H1 (cell line): ENCODE measurements at regions not wholly inside any gene's neighbourhood (a gene's known extent, or its start where the extent isn't known, plus 50 kb on each side); places are given as distances from the start of the nearest gene placed in this dataset.
A peak's percentile ranks its signal among the peaks of the same experiment; 100 is the strongest.

Experiments used
- CTCF ChIA-PET: fragments of 300-600 bp; sonication (Branson Sonifier 250); formaldehyde crosslinking; loops from one replicate; lab custom pipeline; 2021; ENCODE audit not compliant: partially characterized antibody; lab: Charles Lee
- POLR2A ChIA-PET: fragments of 300-600 bp; sonication (Branson Sonifier 250); formaldehyde crosslinking; loops from one replicate; lab custom pipeline; 2021; ENCODE audit warnings: inconsistent platforms; ENCODE audit not compliant: partially characterized antibody; lab: Charles Lee
- DNase-seq, 2 experiments: peaks; one replicate each; pipeline versions ENCODE4 v3.0.0 to v3.0.0-alpha.2; 2010 to 2022; ENCODE audit warnings: low spot score in 2 of 2, low read depth in 1 of 2, mixed read lengths in 1 of 2
- FAIRE-seq: peaks from 2 replicates; lab custom pipeline; 2011; peaks lifted over from hg19 to GRCh38; lab: Jason Lieb, UNC
- H2AFZ ChIP-seq: 2 replicates; pipeline ENCODE4 v1.8.1; 2012; ENCODE audit warnings: low read length, inconsistent platforms
- H2AK5ac ChIP-seq: 2 replicates; pipeline ENCODE4 v1.6.1; 2013; ENCODE audit warnings: low read depth, low read length
- H2BK120ac ChIP-seq: replicated peaks from 2 replicates; pipeline ENCODE3; 2013; ENCODE audit warnings: low read depth, low read length, inconsistent platforms
- H2BK12ac ChIP-seq: 2 replicates; pipeline ENCODE4 v1.6.1; 2013; ENCODE audit warnings: low read depth, low read length
- H2BK15ac ChIP-seq: 2 replicates; pipeline ENCODE4 v1.6.1; 2013; ENCODE audit warnings: low read length
- H2BK20ac ChIP-seq: 2 replicates; pipeline ENCODE4 v1.6.1; 2013; ENCODE audit warnings: low read length
- H2BK5ac ChIP-seq: 2 replicates; pipeline ENCODE4 v1.6.1; 2013; ENCODE audit warnings: low read depth, low read length
- H3K14ac ChIP-seq: 2 replicates; pipeline ENCODE4 v1.6.1; 2013; ENCODE audit warnings: inconsistent platforms; ENCODE audit not compliant: insufficient read length
- H3K18ac ChIP-seq: 2 replicates; pipeline ENCODE4 v1.6.1; 2013; ENCODE audit warnings: low read length; ENCODE audit errors: extremely low read depth
- H3K23ac ChIP-seq: 2 replicates; pipeline ENCODE4 v1.6.1; 2013; ENCODE audit warnings: inconsistent platforms; ENCODE audit not compliant: insufficient read length
- H3K23me2 ChIP-seq: 2 replicates; pipeline ENCODE4 v1.6.1; 2013; ENCODE audit warnings: low read depth, low read length
- H3K27ac ChIP-seq: 2 replicates; pipeline ENCODE4 v1.6.1; 2011; ENCODE audit warnings: low read depth, low read length, inconsistent platforms
- H3K27me3 ChIP-seq, 4 experiments: replicated peaks in 1 of 4; 1 replicate in 1 of 4; 2 replicates in 3 of 4; pipeline versions ENCODE4 v1.6.1 to v1.8.1; 2011 to 2013; ENCODE audit warnings: low read length in 3 of 4, mild to moderate bottlenecking in 3 of 4, inconsistent platforms in 2 of 4, mixed read lengths in 2 of 4, moderate library complexity in 1 of 4; ENCODE audit not compliant: control insufficient read depth in 3 of 4, insufficient read depth in 3 of 4; ENCODE audit errors: extremely low read depth in 1 of 4
- H3K36me3 ChIP-seq, 4 experiments: 2 replicates each; pipeline versions ENCODE4 v1.6.1 to v1.8.1; 2011 to 2013; ENCODE audit warnings: mild to moderate bottlenecking in 4 of 4, low read length in 3 of 4, moderate library complexity in 2 of 4, control low read depth in 1 of 4, inconsistent platforms in 1 of 4; ENCODE audit not compliant: insufficient read depth in 4 of 4, control insufficient read depth in 2 of 4
- H3K4ac ChIP-seq: replicated peaks from 2 replicates; pipeline ENCODE3; 2013; ENCODE audit warnings: low read length, low read depth, mixed read lengths, inconsistent platforms; ENCODE audit not compliant: insufficient read length
- H3K4me1 ChIP-seq, 4 experiments: replicated peaks in 1 of 4; 1 replicate in 1 of 4; 2 replicates in 3 of 4; pipeline versions ENCODE4 v1.6.1 to v1.8.1; 2011 to 2013; ENCODE audit warnings: low read length in 3 of 4, inconsistent platforms in 2 of 4, mixed read lengths in 1 of 4; ENCODE audit not compliant: insufficient read depth in 4 of 4, control insufficient read depth in 3 of 4
- H3K4me2 ChIP-seq, 2 experiments: 2 replicates each; pipeline versions ENCODE4 v1.6.1 to v1.8.1; 2011 to 2013; ENCODE audit warnings: low read depth in 2 of 2, low read length in 2 of 2, control low read depth in 1 of 2, inconsistent platforms in 1 of 2, mild to moderate bottlenecking in 1 of 2; ENCODE audit not compliant: insufficient read depth in 1 of 2
- H3K4me3 ChIP-seq, 4 experiments: fragments of 200-600, 300-600 bp in 1 of 4; sonication (generic), shearing (Covaris generic), sonication (Bioruptor Twin) in 1 of 4; 2 replicates each; pipeline versions ENCODE4 v1.5.1 to v1.8.1; 2011 to 2016; ENCODE audit warnings: low read length in 4 of 4, low read depth in 3 of 4, control low read depth in 2 of 4, inconsistent platforms in 2 of 4, mild to moderate bottlenecking in 2 of 4, mixed read lengths in 1 of 4, moderate library complexity in 1 of 4; ENCODE audit not compliant: insufficient read depth in 2 of 4; ENCODE audit errors: extremely low read depth in 1 of 4
- H3K56ac ChIP-seq: replicated peaks from 2 replicates; pipeline ENCODE3; 2013; ENCODE audit warnings: low read depth, mild to moderate bottlenecking, mixed read lengths, low read length, inconsistent platforms; ENCODE audit not compliant: insufficient read length
- H3K79me1 ChIP-seq: 2 replicates; pipeline ENCODE4 v1.6.1; 2013; ENCODE audit warnings: low read depth, low read length, control low read depth
- H3K79me2 ChIP-seq, 2 experiments: 2 replicates each; pipeline versions ENCODE4 v1.6.1 to v1.8.1; 2012 to 2013; ENCODE audit warnings: low read length in 2 of 2, mild to moderate bottlenecking in 2 of 2, inconsistent platforms in 1 of 2; ENCODE audit not compliant: insufficient read depth in 2 of 2, control insufficient read depth in 1 of 2
- H3K9ac ChIP-seq, 4 experiments: replicated peaks in 1 of 4; 1 replicate in 1 of 4; 2 replicates in 3 of 4; pipeline versions ENCODE4 v1.6.1 to v1.8.1; 2011 to 2013; ENCODE audit warnings: low read depth in 3 of 4, low read length in 3 of 4, control low read depth in 2 of 4, mild to moderate bottlenecking in 2 of 4, moderate library complexity in 2 of 4, inconsistent platforms in 1 of 4; ENCODE audit errors: extremely low read depth in 1 of 4
- H3K9me3 ChIP-seq, 2 experiments: 2 replicates each; pipeline versions ENCODE4 v1.6.1 to v1.8.1; 2012 to 2013; ENCODE audit warnings: mild to moderate bottlenecking in 2 of 2, moderate library complexity in 2 of 2, control low read depth in 1 of 2, inconsistent platforms in 1 of 2, low read depth in 1 of 2, low read length in 1 of 2, mixed read lengths in 1 of 2; ENCODE audit not compliant: insufficient read depth in 2 of 2
- H4K20me1 ChIP-seq, 2 experiments: replicated peaks in 1 of 2; 2 replicates each; pipeline versions ENCODE3 to v1.8.1; 2011 to 2013; ENCODE audit warnings: inconsistent platforms in 2 of 2, low read length in 2 of 2, mild to moderate bottlenecking in 1 of 2; ENCODE audit not compliant: insufficient read depth in 2 of 2, control insufficient read depth in 1 of 2
- H4K5ac ChIP-seq: 2 replicates; pipeline ENCODE4 v1.6.1; 2013; ENCODE audit warnings: low read length, low read depth, mixed read lengths, inconsistent platforms; ENCODE audit not compliant: insufficient read length
- H4K8ac ChIP-seq: 2 replicates; pipeline ENCODE4 v1.8.0; 2013; ENCODE audit warnings: mild to moderate bottlenecking, moderate library complexity, low read length, inconsistent platforms; ENCODE audit not compliant: insufficient read depth; ENCODE audit errors: extremely low read depth
- H4K91ac ChIP-seq: replicated peaks from 2 replicates; pipeline ENCODE3; 2013; ENCODE audit warnings: low read length, mixed read lengths, inconsistent platforms; ENCODE audit not compliant: insufficient read length
- BACH1 ChIP-seq: IDR thresholded peaks from 2 replicates; pipeline ENCODE4 v1.6.1; 2012; ENCODE audit warnings: low read length, improper control_type of control experiment
- CEBPB ChIP-seq: IDR thresholded peaks from 2 replicates; pipeline ENCODE4 v1.6.1; 2012; ENCODE audit warnings: low read depth, low read length
- CHD1 ChIP-seq: IDR thresholded peaks from 2 replicates; pipeline ENCODE4 v1.6.1; 2012; ENCODE audit warnings: low read depth, low read length, improper control_type of control experiment
- CHD2 ChIP-seq: IDR thresholded peaks from 2 replicates; pipeline ENCODE4 v1.6.1; 2012; ENCODE audit warnings: low read length, improper control_type of control experiment
- FOSL1 ChIP-seq: IDR thresholded peaks from 2 replicates; pipeline ENCODE4 v1.6.1; 2011; ENCODE audit warnings: mild to moderate bottlenecking, low read depth, low read length, moderate library complexity; ENCODE audit not compliant: insufficient read depth
- KDM1A ChIP-seq: fragments of 200-600, 300-600 bp; sonication (generic); IDR thresholded peaks from 2 replicates; pipeline ENCODE4 v1.7.1; 2016; ENCODE audit warnings: mild to moderate bottlenecking, low read length, borderline replicate concordance
- KDM5A ChIP-seq: fragments of 200-600 bp; IDR thresholded peaks from 2 replicates; pipeline ENCODE4 v1.7.1; 2012; ENCODE audit warnings: mild to moderate bottlenecking, low read length, inconsistent platforms, mixed read lengths
- POLR2A ChIP-seq, 2 experiments: IDR thresholded peaks; 1 replicate in 1 of 2; 2 replicates in 1 of 2; pipeline ENCODE4 v1.6.1; 2011; ENCODE audit warnings: low read depth in 2 of 2, low read length in 2 of 2, mild to moderate bottlenecking in 2 of 2; ENCODE audit errors: control extremely low read depth in 1 of 2
- POU5F1 ChIP-seq: IDR thresholded peaks from 2 replicates; pipeline ENCODE4 v1.6.1; 2011; ENCODE audit warnings: low read depth, mild to moderate bottlenecking, low read length, moderate library complexity
- RNF2 ChIP-seq: fragments of 200-900, 300-1000 bp; sonication (generic); IDR thresholded peaks from 2 replicates; pipeline ENCODE4 v1.7.1; 2016; ENCODE audit warnings: borderline replicate concordance, low read depth, mild to moderate bottlenecking, antibody characterized with exemption, low read length; ENCODE audit not compliant: poor library complexity, severe bottlenecking; ENCODE audit errors: missing control alignments
- SAP30 ChIP-seq: fragments of 300-600 bp; sonication (generic); IDR thresholded peaks from 2 replicates; pipeline ENCODE4 v1.7.1; 2012; ENCODE audit warnings: low read length, moderate library complexity, mild to moderate bottlenecking, inconsistent platforms; ENCODE audit not compliant: insufficient read depth, insufficient replicate concordance
- SIN3A ChIP-seq, 2 experiments: IDR thresholded peaks in 1 of 2; conservative IDR thresholded peaks in 1 of 2; 2 replicates each; pipeline ENCODE4 v1.6.1; 2011 to 2012; ENCODE audit warnings: low read length in 2 of 2, improper control_type of control experiment in 1 of 2, low read depth in 1 of 2, mild to moderate bottlenecking in 1 of 2
- TCF12 ChIP-seq: IDR thresholded peaks from 2 replicates; pipeline ENCODE4 v1.6.1; 2011; ENCODE audit warnings: low read depth, mild to moderate bottlenecking, low read length
- TEAD4 ChIP-seq: IDR thresholded peaks from 2 replicates; pipeline ENCODE4 v1.6.1; 2012; ENCODE audit warnings: low read depth, low read length, inconsistent platforms, mixed read lengths
- YY1 ChIP-seq: IDR thresholded peaks from 2 replicates; pipeline ENCODE4 v1.6.1; 2011; ENCODE audit warnings: low read depth, mild to moderate bottlenecking, low read length
- whole genome bisulfite sequencing, 2 experiments: shearing (Covaris generic) in 1 of 2; methylation state at CpG; one replicate each; pipeline versions ENCODE4 v1.1.6 to v1.1.7; 2013 to 2015; ENCODE audit warnings: low lambda C conversion rate in 2 of 2, mixed read lengths in 2 of 2, inconsistent platforms in 1 of 2, low coverage in 1 of 2, missing lambda C conversion rate in 1 of 2; ENCODE audit not compliant: insufficient replicate concordance in 2 of 2, insufficient coverage in 1 of 2, insufficient read length in 1 of 2; ENCODE audit errors: extremely low coverage in 1 of 2, missing lambda C conversion rate in 1 of 2; 5-methylcytosine and 5-hydroxymethylcytosine counted together

DNA sequence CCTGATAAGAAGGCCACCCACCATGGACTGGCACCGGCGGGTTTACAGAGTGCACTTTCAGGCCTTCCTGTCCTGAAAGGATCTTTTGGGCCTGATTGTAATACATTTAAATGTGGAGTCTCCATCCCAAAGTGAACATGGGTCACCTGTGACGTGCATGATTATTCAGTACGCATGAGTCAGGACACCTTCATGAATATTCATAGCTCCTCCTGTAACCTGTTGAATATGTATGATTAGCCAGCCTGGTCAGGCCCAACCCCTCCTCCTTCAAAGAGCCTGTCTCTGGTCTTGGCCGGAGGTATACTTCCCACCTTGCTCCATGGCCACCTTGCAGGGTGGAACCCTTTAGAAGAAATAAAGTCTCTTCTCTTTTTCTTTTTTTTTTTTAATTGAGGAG, 75.9 kb upstream of the NUP50 start:
- Histone ChIP-seq H4K8ac (no peak overlapping the region), H3K27me3 (0 out of 7 replicates have a peak, but pooled peaks cover 0 to 3% (median 0%) of the 10 kb centered on the region in 4 experiments), H4K20me1 (no peaks in the 10 kb centered on the region), H3K79me2 (no peaks in the 10 kb centered on the region), H4K5ac (no peak overlapping the region), H3K4me1 (peaks cover 0 to 6% (median 2%) of the 10 kb centered on the region in 4 experiments; a peak in 3 of 7 replicates), H2AFZ (no peak overlapping the region), H3K4me3 (no peak overlapping the region), H3K27ac (no peak overlapping the region), H2BK15ac (peak overlapping the region; percentile 65; the same call in 1 of the 2 replicates), H3K79me1 (no peaks in the 10 kb centered on the region), H2BK120ac (no peak overlapping the region), H3K36me3 (no peaks in the 10 kb centered on the region), H3K18ac (no peak overlapping the region), H3K9ac (no peak overlapping the region), H4K91ac (no peak overlapping the region), H3K23ac (no peak overlapping the region), H2BK20ac (no peak overlapping the region), H2AK5ac (no peak overlapping the region), H3K4me2 (no peak overlapping the region), H3K14ac (no peak overlapping the region), H2BK5ac (no peak overlapping the region), H3K4ac (no peak overlapping the region), H3K23me2 (0 out of 2 replicates have a peak, but pooled peaks cover 2% of the 10 kb centered on the region), H3K56ac (no peak overlapping the region), H3K9me3 (no peaks in the 10 kb centered on the region), H2BK12ac (no peak overlapping the region)
- DNase-seq (no peak), FAIRE-seq (peak; percentile 85)
- 88% methylated on average over 5 of the region's 5 CpGs; no CpG with 5 or more reads in 1 of the 2 experiments for WGBS, 2 experiments
- POLR2A ChIA-PET: interaction anchor here (1.0 to 2.2 kb wide), 6 partner anchors 19 to 115 kb away, joined by 3 to 5 read pairs (median 4); partner anchors contain the start of genes NUP50 and PHF21B
- CTCF ChIA-PET: interaction anchor here (0.6 to 1.2 kb wide), 7 partner anchors 8 to 160 kb away, joined by 3 to 7 read pairs (median 3); no protein-coding TSS in a partner anchor
- TF ChIP-seq SAP30 (no peak), POLR2A (IDR thresholded peaks at IDR 0.05; ENCODE audit: control extremely low read depth in 1 of 2, low read depth in 2 of 2, low read length in 2 of 2) (no peak), CHD1 (no peak), YY1 (no peak), TCF12 (no peak), CEBPB (no peak), FOSL1 (no peak), CHD2 (no peak), TEAD4 (no peak), POU5F1 (no peak), KDM5A (no peak), SIN3A (conservative IDR thresholded peaks at IDR 0.05 in 1 of 2, IDR thresholded peaks at IDR 0.05 in 1 of 2; ENCODE audit: low read depth in 1 of 2, low read length in 2 of 2) (no peak), BACH1 (no peak), KDM1A (no peak), RNF2 (no peak)
